CD4-positive, alpha-beta T cell (primary cell): ENCODE measurements at regions not wholly inside any gene's neighbourhood (a gene's known extent, or its start where the extent isn't known, plus 50 kb on each side); places are given as distances from the start of the nearest gene placed in this dataset.

Source experiments
- ATAC-seq: fragments of 200-7000 bp; cut with Tn5 transposase; one replicate; pipeline ENCODE4 v1.10.0; 2022; ENCODE audit warnings: mild to moderate bottlenecking; ENCODE audit not compliant: poor library complexity
- CTCF ChIA-PET: fragments of 350-600 bp; sonication (Branson Sonifier 250); formaldehyde crosslinking; loops from one replicate; lab custom pipeline; 2021; ENCODE audit warnings: antibody characterized with exemption, inconsistent platforms; lab: Charles Lee
- POLR2A ChIA-PET: fragments of 350-600 bp; sonication (Branson Sonifier 250); formaldehyde crosslinking; loops from one replicate; lab custom pipeline; 2021; ENCODE audit warnings: antibody characterized with exemption, inconsistent platforms; lab: Charles Lee
- DNase-seq, 14 experiments: peaks; one replicate each; pipeline ENCODE4 v3.0.0-alpha.2; 2013 to 2020; ENCODE audit warnings: mixed read lengths in 2 of 14
- H3K27ac ChIP-seq, 2 donors: one replicate each; pipeline versions ENCODE4 v1.5.1 to v1.7.0; 2013; ENCODE audit warnings: low read length in 2 of 2, low read depth in 1 of 2, mild to moderate bottlenecking in 1 of 2
- H3K27me3 ChIP-seq, 2 experiments: 1 replicate in 1 of 2; 2 replicates in 1 of 2; pipeline versions ENCODE4 v1.6.1 to v1.7.0; 2013; ENCODE audit warnings: low read length in 2 of 2, control low read depth in 1 of 2, mild to moderate bottlenecking in 1 of 2, moderate library complexity in 1 of 2; ENCODE audit not compliant: insufficient read depth in 2 of 2, control insufficient read depth in 1 of 2
- H3K36me3 ChIP-seq: one replicate; pipeline ENCODE4 v1.6.1; 2013; ENCODE audit warnings: low read length, control low read depth; ENCODE audit not compliant: insufficient read depth
- H3K4me1 ChIP-seq: one replicate; pipeline ENCODE4 v1.6.1; 2013; ENCODE audit warnings: low read length, control low read depth; ENCODE audit not compliant: insufficient read depth
- H3K4me3 ChIP-seq: one replicate; pipeline ENCODE4 v1.5.1; 2013; ENCODE audit warnings: mild to moderate bottlenecking, low read length, moderate library complexity
- H3K9me3 ChIP-seq, 2 experiments: 1 replicate in 1 of 2; 2 replicates in 1 of 2; pipeline versions ENCODE4 v1.6.1 to v1.7.0; 2013; ENCODE audit warnings: low read length in 2 of 2, mild to moderate bottlenecking in 2 of 2, control low read depth in 1 of 2, moderate library complexity in 1 of 2; ENCODE audit not compliant: control insufficient read depth in 1 of 2, insufficient read depth in 1 of 2
- H3K27ac Mint-ChIP-seq: one replicate; pipeline ENCODE4 v1.8.0; 2020; ENCODE audit warnings: mixed read lengths
- H3K27me3 Mint-ChIP-seq: one replicate; pipeline ENCODE4 v1.8.0; 2021; ENCODE audit warnings: mixed read lengths
- H3K36me3 Mint-ChIP-seq: one replicate; pipeline ENCODE4 v1.8.0; 2021; ENCODE audit warnings: low read depth, mixed read lengths
- H3K4me1 Mint-ChIP-seq: one replicate; pipeline ENCODE4 v1.8.0; 2021; ENCODE audit warnings: low read depth, mixed read lengths
- H3K4me3 Mint-ChIP-seq: one replicate; pipeline ENCODE4 v1.8.0; 2020; ENCODE audit warnings: mild to moderate bottlenecking, mixed read lengths
- H3K9me3 Mint-ChIP-seq: one replicate; pipeline ENCODE4 v1.8.0; 2020; ENCODE audit warnings: mixed read lengths
- CTCF ChIP-seq: fragments of 200-600 bp; IDR thresholded peaks from one replicate; pipeline ENCODE4 v1.8.0; 2022; ENCODE audit warnings: antibody characterized with exemption, mild to moderate bottlenecking
- intact Hi-C, 2 experiments: fragments of 100-400 bp; cut with DNase I in 1 of 2; cut with micrococcal nuclease in 1 of 2; formaldehyde crosslinking; loops; one replicate each; pipeline versions ENCODE4 v1.15.1 to v1.9.0; 2023 to 2025; cut with DNase I, micrococcal nuclease

GRCh38 chr3:186487819-186488218 lies 56.4 kb downstream of the CRYGS start:
- H3K9me3 Mint-ChIP-seq = no peaks in the 10 kb centered on the region
- ChIA-PET CTCF (no interaction called here), POLR2A (no interaction called here)
- Histone ChIP-seq H3K9me3 (no peaks in the 10 kb centered on the region), H3K27ac (no peak overlapping the region), H3K27me3 (no peaks in the 10 kb centered on the region), H3K4me3 (no peak overlapping the region), H3K36me3 (no peaks in the 10 kb centered on the region), H3K4me1 (no peaks in the 10 kb centered on the region)
- no peaks in the 10 kb centered on the region for H3K4me1 Mint-ChIP-seq
- H3K27me3 Mint-ChIP-seq = no peaks in the 10 kb centered on the region
- H3K27ac Mint-ChIP-seq = no peak overlapping the region
- no peak for DNase-seq
- no peak for ATAC-seq
- H3K36me3 Mint-ChIP-seq = no peaks in the 10 kb centered on the region
- no peak for TF ChIP-seq CTCF
- intact Hi-C loops = no loop called here
- no peak overlapping the region for H3K4me3 Mint-ChIP-seq

GRCh38 chr3:186487037-186487436 lies 57.1 kb downstream of the CRYGS start:
- intact Hi-C loops = no loop called here
- ChIA-PET CTCF (no interaction called here), POLR2A (no interaction called here)
- TF ChIP-seq CTCF = no peak
- Mint-ChIP-seq H3K9me3 (no peaks in the 10 kb centered on the region), H3K36me3 (no peaks in the 10 kb centered on the region), H3K4me1 (no peaks in the 10 kb centered on the region), H3K4me3 (no peak overlapping the region), H3K27ac (no peak overlapping the region), H3K27me3 (no peaks in the 10 kb centered on the region)
- Histone ChIP-seq H3K27me3 (no peaks in the 10 kb centered on the region), H3K4me3 (no peak overlapping the region), H3K27ac (no peak overlapping the region), H3K4me1 (no peaks in the 10 kb centered on the region), H3K36me3 (no peaks in the 10 kb centered on the region), H3K9me3 (no peaks in the 10 kb centered on the region)
- DNase-seq = no peak
- ATAC-seq = no peak

- peaks cover 7% of the 10 kb centered on the region for H3K4me1 Mint-ChIP-seq
- DNase-seq (no peak), ATAC-seq (no peak)
- Histone ChIP-seq H3K4me1 (no peaks in the 10 kb centered on the region), H3K27ac (no peak overlapping the region), H3K9me3 (no peaks in the 10 kb centered on the region), H3K36me3 (no peaks in the 10 kb centered on the region), H3K4me3 (no peak overlapping the region), H3K27me3 (no peaks in the 10 kb centered on the region)
- no peak overlapping the region for H3K27ac Mint-ChIP-seq
- no peak overlapping the region for H3K4me3 Mint-ChIP-seq
- TF ChIP-seq CTCF = no peak
- ChIA-PET CTCF (no interaction called here), POLR2A (no interaction called here)
- no peaks in the 10 kb centered on the region for H3K36me3 Mint-ChIP-seq
- H3K9me3 Mint-ChIP-seq = no peaks in the 10 kb centered on the region
- no peaks in the 10 kb centered on the region for H3K27me3 Mint-ChIP-seq
- intact Hi-C loops = no loop called here
These were observed 60.4 kb downstream of the CRYGS start for GRCh38 chr3:186483611-186484340.
